ENCODE measurements at regions not wholly inside any gene's neighbourhood (a gene's known extent, or its start where the extent isn't known, plus 50 kb on each side); places are given as distances from the start of the nearest gene placed in this dataset.

DNA sequence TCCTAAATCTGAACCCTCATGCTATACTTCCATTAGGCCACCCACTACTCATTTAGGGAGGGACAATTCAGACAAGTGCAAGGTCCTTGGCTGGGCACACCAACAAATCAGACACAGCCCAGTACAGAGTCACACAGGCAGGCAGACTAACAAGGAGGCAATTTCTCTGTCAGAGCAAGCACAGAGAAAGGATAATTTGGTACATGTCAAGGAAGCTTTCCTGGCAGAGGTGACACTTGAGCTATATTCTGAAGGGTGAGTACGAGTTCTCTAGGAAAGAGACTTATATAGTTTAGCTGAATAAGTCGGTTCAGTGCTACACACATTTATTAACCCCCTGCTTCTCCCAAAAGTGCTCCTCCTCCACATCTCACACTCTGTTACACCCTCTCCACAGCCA lies 455.9 kb downstream of the OMA1 start:
- TF ChIP-seq, protein P1, sequence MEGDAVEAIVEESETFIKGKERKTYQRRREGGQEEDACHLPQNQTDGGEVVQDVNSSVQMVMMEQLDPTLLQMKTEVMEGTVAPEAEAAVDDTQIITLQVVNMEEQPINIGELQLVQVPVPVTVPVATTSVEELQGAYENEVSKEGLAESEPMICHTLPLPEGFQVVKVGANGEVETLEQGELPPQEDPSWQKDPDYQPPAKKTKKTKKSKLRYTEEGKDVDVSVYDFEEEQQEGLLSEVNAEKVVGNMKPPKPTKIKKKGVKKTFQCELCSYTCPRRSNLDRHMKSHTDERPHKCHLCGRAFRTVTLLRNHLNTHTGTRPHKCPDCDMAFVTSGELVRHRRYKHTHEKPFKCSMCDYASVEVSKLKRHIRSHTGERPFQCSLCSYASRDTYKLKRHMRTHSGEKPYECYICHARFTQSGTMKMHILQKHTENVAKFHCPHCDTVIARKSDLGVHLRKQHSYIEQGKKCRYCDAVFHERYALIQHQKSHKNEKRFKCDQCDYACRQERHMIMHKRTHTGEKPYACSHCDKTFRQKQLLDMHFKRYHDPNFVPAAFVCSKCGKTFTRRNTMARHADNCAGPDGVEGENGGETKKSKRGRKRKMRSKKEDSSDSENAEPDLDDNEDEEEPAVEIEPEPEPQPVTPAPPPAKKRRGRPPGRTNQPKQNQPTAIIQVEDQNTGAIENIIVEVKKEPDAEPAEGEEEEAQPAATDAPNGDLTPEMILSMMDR (IDR thresholded peaks at IDR 0.05; ENCODE audit: low read length, missing control alignments) = no peak
- no peak for DNase-seq (ENCODE audit: low read depth)
- H3K4me3 ChIP-seq (replicated peaks; ENCODE audit: low read depth, low read length) = no peak overlapping the region

DNA sequence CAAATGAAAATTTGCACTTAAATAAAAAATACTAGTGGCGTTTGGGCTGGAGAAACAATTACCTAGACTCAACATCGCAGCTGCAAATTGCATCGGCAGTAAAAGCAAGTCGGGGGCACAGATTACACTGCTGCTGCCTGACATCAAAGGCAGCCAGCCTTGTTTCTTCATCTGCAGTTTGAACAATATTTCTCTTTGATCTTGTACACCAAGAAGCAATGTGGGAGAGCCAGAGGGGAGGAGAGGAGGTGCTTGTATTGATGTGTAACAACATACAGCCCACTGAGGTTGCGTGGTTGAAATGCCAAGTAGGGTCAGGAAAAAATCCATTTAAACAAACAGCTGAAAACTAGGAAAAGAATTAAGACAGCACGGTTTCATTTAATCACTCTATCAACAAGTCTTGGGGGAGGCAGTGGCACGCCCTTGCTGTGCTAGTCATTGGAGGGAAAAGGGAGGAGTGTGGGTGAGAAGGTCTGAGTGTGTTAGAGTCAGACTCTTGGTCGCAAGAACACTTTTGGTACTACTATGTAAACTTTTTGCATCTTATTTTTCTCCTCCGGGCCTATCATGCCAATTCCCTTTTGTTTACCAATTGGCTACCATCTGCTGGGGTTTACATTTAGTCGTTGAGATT lies 456.5 kb downstream of the OMA1 start:
- TF ChIP-seq, protein P1 (IDR thresholded peaks at IDR 0.05; ENCODE audit: low read length, missing control alignments) = no peak
- no peak overlapping the region for H3K4me3 ChIP-seq (replicated peaks; ENCODE audit: low read depth, low read length)
- no peak for DNase-seq (ENCODE audit: low read depth)

DNA sequence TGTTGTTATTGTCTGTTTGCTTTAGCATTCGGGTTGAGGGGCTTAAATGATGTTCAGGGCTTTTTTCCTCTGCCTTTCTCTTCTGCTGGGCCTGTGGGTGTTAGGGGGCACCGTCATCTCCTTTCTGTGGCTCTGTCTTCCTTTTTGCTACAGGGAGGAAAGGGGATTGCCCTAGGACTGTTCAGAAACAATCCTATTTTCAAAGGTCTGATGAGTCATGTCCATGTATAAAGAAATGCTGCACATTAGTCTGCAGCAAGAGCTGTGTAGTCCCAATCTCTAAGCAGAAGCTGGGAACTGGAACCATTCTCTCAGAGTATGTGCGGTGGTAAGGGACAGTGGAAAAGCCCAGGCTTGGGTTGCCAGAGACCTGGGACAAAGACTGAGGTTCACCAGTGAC lies 462.3 kb downstream of the OMA1 start:
- TF ChIP-seq, protein P1 (IDR thresholded peaks at IDR 0.05; ENCODE audit: low read length, missing control alignments) = no peak
- no peak for DNase-seq (ENCODE audit: low read depth)
- no peak overlapping the region for H3K4me3 ChIP-seq (replicated peaks; ENCODE audit: low read depth, low read length)

DNA sequence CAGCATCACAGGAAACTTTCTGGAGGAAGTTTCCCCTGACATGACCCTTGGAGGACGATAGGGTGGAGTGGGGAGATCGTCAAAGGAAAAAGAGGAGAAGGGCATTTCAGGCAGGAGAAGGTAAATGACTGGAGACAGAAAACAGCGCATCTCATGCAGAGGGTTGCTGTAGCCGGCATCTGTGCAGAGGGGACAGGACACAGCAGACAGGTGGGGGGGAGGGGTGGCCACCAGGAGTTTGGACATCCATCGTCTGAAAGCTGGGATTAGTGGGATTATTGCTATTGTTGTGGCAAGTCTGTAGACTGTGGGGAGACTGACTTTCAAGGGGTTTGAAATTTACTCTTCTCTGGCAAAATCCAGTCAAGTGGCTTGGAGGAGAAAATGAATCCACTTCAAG lies 463.9 kb downstream of the OMA1 start:
- H3K4me3 ChIP-seq (replicated peaks; ENCODE audit: low read depth, low read length) = no peak overlapping the region
- TF ChIP-seq, protein P1 (IDR thresholded peaks at IDR 0.05; ENCODE audit: low read length, missing control alignments) = no peak
- no peak for DNase-seq (ENCODE audit: low read depth)

DNA sequence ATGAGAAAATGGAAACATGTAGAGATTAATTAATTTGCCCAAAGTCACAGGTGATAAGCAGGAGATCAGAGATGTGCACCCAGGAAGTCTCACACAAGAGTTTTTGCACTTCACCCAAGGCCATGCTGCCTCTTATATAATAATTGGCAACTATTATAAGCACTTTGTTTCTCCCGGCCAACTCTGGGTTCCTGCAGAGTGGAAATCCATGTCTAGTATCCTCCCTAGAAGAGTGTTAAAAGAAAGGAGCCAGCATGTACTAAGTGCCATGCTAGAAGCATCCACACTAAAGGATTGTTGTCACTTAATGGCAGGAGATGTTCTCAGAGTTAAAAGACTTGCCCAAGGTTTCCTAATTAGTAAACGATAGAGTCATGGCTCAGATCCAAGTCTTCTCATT lies 470.3 kb downstream of the OMA1 start:
- TF ChIP-seq, protein P1 (IDR thresholded peaks at IDR 0.05; ENCODE audit: low read length, missing control alignments) = no peak
- no peak overlapping the region for H3K4me3 ChIP-seq (replicated peaks; ENCODE audit: low read depth, low read length)
- no peak for DNase-seq (ENCODE audit: low read depth)

DNA sequence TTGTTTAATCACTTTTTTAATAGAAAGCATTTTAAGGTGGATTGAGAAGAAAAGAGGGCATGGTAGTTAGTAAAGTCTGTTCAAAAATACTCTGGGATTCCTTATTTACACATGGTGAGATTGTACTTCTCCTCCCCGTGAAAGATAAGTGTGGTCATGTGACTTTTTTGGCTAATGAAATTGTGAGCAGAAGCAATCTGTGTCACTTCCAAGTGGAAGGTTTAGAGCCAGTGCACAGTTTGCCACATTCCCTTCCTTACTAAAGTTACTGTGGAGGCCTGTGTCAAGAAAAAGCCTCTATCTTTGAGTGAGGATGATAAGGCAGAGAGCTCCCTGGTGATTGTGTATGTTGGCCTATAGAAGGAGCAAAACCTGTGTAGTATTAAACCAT lies 471.3 kb downstream of the OMA1 start:
- TF ChIP-seq, protein P1 (IDR thresholded peaks at IDR 0.05; ENCODE audit: low read length, missing control alignments) = no peak
- H3K4me3 ChIP-seq (replicated peaks; ENCODE audit: low read depth, low read length) = no peak overlapping the region
- DNase-seq (ENCODE audit: low read depth) = no peak

DNA sequence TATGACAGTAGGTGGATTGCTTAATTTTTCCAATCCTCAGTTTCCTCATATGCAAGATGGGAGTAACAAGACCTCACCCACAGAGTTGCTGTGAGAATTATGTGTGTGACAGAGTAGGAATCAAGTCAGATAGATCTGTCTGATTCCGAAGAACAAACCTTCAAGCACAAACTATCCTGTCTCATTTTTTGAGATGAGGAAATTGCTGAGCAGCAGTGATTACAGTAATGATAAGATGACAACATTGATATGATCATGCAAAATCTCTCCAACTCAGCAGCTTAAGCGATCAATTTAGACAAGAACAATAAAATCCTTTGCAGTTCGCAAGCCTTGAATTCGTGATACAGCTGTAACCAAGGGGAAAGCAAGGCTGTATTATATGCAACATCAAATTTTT lies 474.1 kb downstream of the OMA1 start:
- no peak for DNase-seq (ENCODE audit: low read depth)
- TF ChIP-seq, protein P1 (IDR thresholded peaks at IDR 0.05; ENCODE audit: low read length, missing control alignments) = no peak
- no peak overlapping the region for H3K4me3 ChIP-seq (replicated peaks; ENCODE audit: low read depth, low read length)
